ENCODE measurements at regions not wholly inside any gene's neighbourhood (a gene's known extent, or its start where the extent isn't known, plus 50 kb on each side); places are given as distances from the start of the nearest gene placed in this dataset.
"Not testable (repeated sequence)": the region's sequence is repeated elsewhere in the genome, so short reads cannot be mapped to it uniquely, and the experiment has no call there.

- CTCF ChIA-PET = no interaction called here
- TF ChIP-seq CTCF (IDR thresholded peaks at IDR 0.05; ENCODE audit: unreplicated experiment) = no peak
- BruUV-seq (replicated peaks) = no TSS peak
- Mint-ChIP-seq H3K4me3 (ENCODE audit: low read depth, unreplicated experiment) (no peak overlapping the region), H3K27ac (ENCODE audit: unreplicated experiment) (no peak overlapping the region), H3K9me3 (ENCODE audit: low read depth, unreplicated experiment) (no peaks in the 10 kb centered on the region), H3K27me3 (ENCODE audit: unreplicated experiment) (no peaks in the 10 kb centered on the region), H3K36me3 (ENCODE audit: insufficient read depth, unreplicated experiment) (no peaks in the 10 kb centered on the region), H3K4me1 (ENCODE audit: low read depth, unreplicated experiment) (peaks cover 26% of the 10 kb centered on the region)
- intact Hi-C loops (cut with micrococcal nuclease; ENCODE audit: unreplicated experiment) = loop anchor here (10.0 kb wide), 1 partner anchor 72 kb away; the partner anchor contains the start of gene UGT2A3
- DNase-seq = no peak
Observed at GRCh38 chr4:69026974-69027373, 69.3 kb upstream of the UGT2B7 start.

GRCh38 chr4:69030326-69030725 is 65.9 kb upstream of the UGT2B7 start:
- Mint-ChIP-seq H3K27me3 (ENCODE audit: unreplicated experiment) (no peaks in the 10 kb centered on the region), H3K4me3 (ENCODE audit: low read depth, unreplicated experiment) (peak overlapping the region; percentile 36), H3K4me1 (ENCODE audit: low read depth, unreplicated experiment) (peaks cover 48% of the 10 kb centered on the region), H3K36me3 (ENCODE audit: insufficient read depth, unreplicated experiment) (peaks cover 5% of the 10 kb centered on the region), H3K9me3 (ENCODE audit: low read depth, unreplicated experiment) (no peaks in the 10 kb centered on the region), H3K27ac (ENCODE audit: unreplicated experiment) (peak overlapping the region; percentile 43)
- intact Hi-C loops (cut with micrococcal nuclease; ENCODE audit: unreplicated experiment) = loop anchor here (5.0 kb wide), 1 partner anchor 298 kb away; no protein-coding TSS in a partner anchor
- TF ChIP-seq CTCF (IDR thresholded peaks at IDR 0.05; ENCODE audit: unreplicated experiment) = no peak
- BruUV-seq (replicated peaks) = no TSS peak
- CTCF ChIA-PET = no interaction called here
- DNase-seq = no peak

GRCh38 chr4:69032847-69033638 is 63.2 kb upstream of the UGT2B7 start:
- DNase-seq = no peak
- BruUV-seq (replicated peaks) = no TSS peak
- Mint-ChIP-seq H3K27me3 (ENCODE audit: unreplicated experiment) (no peaks in the 10 kb centered on the region), H3K27ac (ENCODE audit: unreplicated experiment) (peak overlapping the region; percentile 85), H3K36me3 (ENCODE audit: insufficient read depth, unreplicated experiment) (peaks cover 10% of the 10 kb centered on the region), H3K9me3 (ENCODE audit: low read depth, unreplicated experiment) (no peaks in the 10 kb centered on the region), H3K4me3 (ENCODE audit: low read depth, unreplicated experiment) (no peak overlapping the region), H3K4me1 (ENCODE audit: low read depth, unreplicated experiment) (peaks cover 54% of the 10 kb centered on the region)
- no peak for TF ChIP-seq CTCF (IDR thresholded peaks at IDR 0.05; ENCODE audit: unreplicated experiment)
- intact Hi-C loops (cut with micrococcal nuclease; ENCODE audit: unreplicated experiment) = loop anchor here (5.0 kb wide), 1 partner anchor 301 kb away; no protein-coding TSS in a partner anchor
- CTCF ChIA-PET = no interaction called here

GRCh38 chr4:69034315-69034740 is 61.9 kb upstream of the UGT2B7 start:
- DNase-seq; H3K4me3 Mint-ChIP-seq (ENCODE audit: low read depth, unreplicated experiment); BruUV-seq (replicated peaks); H3K27me3 Mint-ChIP-seq (ENCODE audit: unreplicated experiment); H3K9me3 Mint-ChIP-seq (ENCODE audit: low read depth, unreplicated experiment); CTCF ChIA-PET: not testable (repeated sequence)
- intact Hi-C loops (cut with micrococcal nuclease; ENCODE audit: unreplicated experiment) = loop anchor here (5.0 kb wide), 1 partner anchor 302 kb away; no protein-coding TSS in a partner anchor
- peaks cover 65% of the 10 kb centered on the region for H3K4me1 Mint-ChIP-seq (ENCODE audit: low read depth, unreplicated experiment)
- peak overlapping the region; percentile 85 for H3K27ac Mint-ChIP-seq (ENCODE audit: unreplicated experiment)
- peaks cover 19% of the 10 kb centered on the region for H3K36me3 Mint-ChIP-seq (ENCODE audit: insufficient read depth, unreplicated experiment)

GRCh38 chr4:69038582-69038981 is 57.7 kb upstream of the UGT2B7 start:
- BruUV-seq (replicated peaks) = no TSS peak
- H3K9me3 Mint-ChIP-seq (ENCODE audit: low read depth, unreplicated experiment) = no peaks in the 10 kb centered on the region
- H3K27me3 Mint-ChIP-seq (ENCODE audit: unreplicated experiment) = no peaks in the 10 kb centered on the region
- peak overlapping the region; percentile 35 for H3K4me3 Mint-ChIP-seq (ENCODE audit: low read depth, unreplicated experiment)
- H3K36me3 Mint-ChIP-seq (ENCODE audit: insufficient read depth, unreplicated experiment) = peaks cover 27% of the 10 kb centered on the region
- peaks cover 49% of the 10 kb centered on the region for H3K4me1 Mint-ChIP-seq (ENCODE audit: low read depth, unreplicated experiment)
- intact Hi-C loops (cut with micrococcal nuclease; ENCODE audit: unreplicated experiment) = loop anchor here (5.0 kb wide), 2 partner anchors 131 to 381 kb away; no protein-coding TSS in a partner anchor
- CTCF ChIA-PET = interaction anchor here (0.6 kb wide), 1 partner anchor 10 kb away, joined by 3 read pairs; no protein-coding TSS in a partner anchor
- peak overlapping the region; percentile 98 for H3K27ac Mint-ChIP-seq (ENCODE audit: unreplicated experiment)
- no peak for TF ChIP-seq CTCF (IDR thresholded peaks at IDR 0.05; ENCODE audit: unreplicated experiment)
- peak; percentile 55 for DNase-seq

Measured in Calu3 (cell line).